Vagina (tissue), 2 donors: ENCODE measurements at regions not wholly inside any gene's neighbourhood (a gene's known extent, or its start where the extent isn't known, plus 50 kb on each side); places are given as distances from the start of the nearest gene placed in this dataset.

Experiments
- CTCF ChIP-seq, 3 experiments: fragments of 450-650 bp in 2 of 3; fragments of 200-600 bp in 1 of 3; sonication (generic) in 1 of 3; IDR thresholded peaks; one replicate each; pipeline ENCODE4 v1.5.1; 2017 to 2019; ENCODE audit warnings: antibody characterized with exemption in 3 of 3, mild to moderate bottlenecking in 2 of 3, moderate library complexity in 2 of 3
- POLR2A ChIP-seq, 2 donors: fragments of 450-650 bp; IDR thresholded peaks; one replicate each; pipeline ENCODE4 v1.6.1; 2017; ENCODE audit warnings: antibody characterized with exemption in 2 of 2, mild to moderate bottlenecking in 2 of 2, moderate library complexity in 2 of 2
- POLR2AphosphoS5 ChIP-seq, 2 donors: sonication (generic); formaldehyde crosslinking; IDR thresholded peaks; one replicate each; pipeline ENCODE4 v1.9.0; 2017; ENCODE audit warnings: antibody characterized with exemption in 2 of 2, mild to moderate bottlenecking in 2 of 2, low read depth in 1 of 2; ENCODE audit not compliant: insufficient read depth in 1 of 2

DNA sequence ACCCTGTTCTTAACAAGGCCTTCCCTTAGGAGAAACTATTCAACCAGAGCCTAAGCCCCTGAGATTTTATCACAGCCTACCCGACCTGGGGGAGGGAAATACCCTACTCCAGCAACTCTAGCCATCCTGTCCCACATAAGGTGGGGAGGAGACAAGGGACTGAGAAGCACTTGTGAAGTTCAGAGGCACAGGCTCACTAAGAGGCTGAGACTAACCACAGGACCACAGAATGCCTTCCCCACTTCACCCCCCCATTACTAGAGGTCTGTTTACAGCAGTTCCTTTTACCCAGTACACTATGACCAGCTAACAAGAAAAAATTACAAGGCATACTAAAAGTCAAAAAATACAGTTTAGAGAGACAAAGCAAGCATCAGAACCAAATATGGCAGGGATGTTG lies 86.8 kb downstream of the TEX35 start:
- TF ChIP-seq POLR2AphosphoS5 (IDR thresholded peaks at IDR 0.05; ENCODE audit: insufficient read depth in 1 of 2, low read depth in 1 of 2) (no peak), CTCF (IDR thresholded peaks at IDR 0.05) (no peak), POLR2A (IDR thresholded peaks at IDR 0.05) (no peak)
